Ovary (tissue), 7 donors: ENCODE measurements at regions not wholly inside any gene's neighbourhood (a gene's known extent, or its start where the extent isn't known, plus 50 kb on each side); places are given as distances from the start of the nearest gene placed in this dataset.
A peak's percentile ranks its signal among the peaks of the same experiment; 100 is the strongest.

Source experiments
- DNase-seq, 5 donors: peaks; one replicate each; pipeline ENCODE4 v3.0.0-alpha.2; 2019 to 2020
- H3K27ac ChIP-seq, 2 donors: fragments of 200-600 bp; one replicate each; pipeline versions ENCODE4 v1.5.1 to v1.8.0; 2019 to 2022
- H3K27me3 ChIP-seq: fragments of 200-600 bp; one replicate; pipeline ENCODE4 v1.8.0; 2022
- H3K36me3 ChIP-seq: fragments of 200-600 bp; sonication (generic); one replicate; pipeline ENCODE4 v1.5.1; 2019
- H3K4me1 ChIP-seq: one replicate; pipeline ENCODE4 v1.8.1; 2013; ENCODE audit warnings: mild to moderate bottlenecking, moderate library complexity; ENCODE audit not compliant: insufficient read depth
- H3K4me3 ChIP-seq: fragments of 200-600 bp; sonication (generic); one replicate; pipeline ENCODE4 v1.5.1; 2017
- H3K9me3 ChIP-seq, 2 donors: fragments of 200-600 bp in 1 of 2; sonication (generic) in 1 of 2; one replicate each; pipeline versions ENCODE4 v1.5.1 to v1.8.1; 2013 to 2019; ENCODE audit warnings: mild to moderate bottlenecking in 1 of 2, moderate library complexity in 1 of 2
- CTCF ChIP-seq, 3 donors: fragments of 450-650 bp in 2 of 3; fragments of 200-600 bp in 1 of 3; IDR thresholded peaks; one replicate each; pipeline versions ENCODE4 v1.5.1 to v1.8.0; 2016 to 2022; ENCODE audit warnings: antibody characterized with exemption in 3 of 3, mild to moderate bottlenecking in 1 of 3
- EP300 ChIP-seq: sonication (generic); formaldehyde crosslinking; IDR thresholded peaks from one replicate; pipeline ENCODE4 v1.6.1; 2017; ENCODE audit warnings: antibody characterized with exemption
- POLR2A ChIP-seq: fragments of 450-650 bp; IDR thresholded peaks from one replicate; pipeline ENCODE4 v1.6.1; 2017; ENCODE audit warnings: antibody characterized with exemption, mild to moderate bottlenecking, moderate library complexity
- WGBS, 3 donors: extraction: QIAGEN DNeasy Blood & Tissue Kit in 1 of 3; methylation state at CpG; one replicate each; pipeline versions ENCODE4 v1.1.5 to v1.1.7; 2013 to 2017; 5-methylcytosine and 5-hydroxymethylcytosine counted together
- intact Hi-C, 4 donors: fragments of 100-400 bp; cut with DNase I; formaldehyde crosslinking; loops; one replicate each; pipeline versions ENCODE4 v1.11.0 to v1.15.1; 2022 to 2023
- donor health status: DM: no; HTN: no; CAD: no; lungs with moderate emphysema.
- donor health status: DM: no; HTN: no; CAD: no.
- donor health status: Bipolar disorder and iron deficiency.
- donor health status: DM: no; HTN: no; CAD: no.
- donor health status: DM: yes; HTN: yes; CAD: no.

- Histone ChIP-seq H3K36me3 (no peaks in the 10 kb centered on the region), H3K4me1 (peaks cover 9% of the 10 kb centered on the region), H3K4me3 (no peak overlapping the region), H3K9me3 (no peaks in the 10 kb centered on the region), H3K27ac (no peak overlapping the region), H3K27me3 (no peaks in the 10 kb centered on the region)
- DNase-seq, result no peak
- TF ChIP-seq POLR2A (no peak), EP300 (no peak), CTCF (IDR thresholded peaks at IDR 0.05) (no peak)
- intact Hi-C loops, result no loop called here
These were observed 197.7 kb downstream of the SPATA18 start for GRCh38 chr4:52248820-52249219.

DNA sequence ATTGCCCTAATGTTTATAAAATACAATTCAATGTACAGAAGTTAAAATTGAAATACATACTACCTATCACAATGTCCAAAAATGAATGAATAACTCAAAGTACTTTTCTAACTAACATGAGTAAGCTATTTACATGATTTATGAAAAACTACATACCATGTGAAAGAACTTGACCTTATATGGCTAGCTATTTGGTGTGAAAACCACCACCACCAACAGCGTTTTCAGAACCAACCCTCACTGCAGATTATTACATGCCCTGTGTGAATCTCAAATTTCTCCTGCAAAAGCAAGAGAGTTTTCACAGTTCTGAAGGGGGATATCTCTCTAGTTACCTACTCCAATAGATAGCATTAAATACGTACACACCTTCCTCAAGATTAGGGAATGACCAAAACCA lies 198.5 kb downstream of the SPATA18 start:
- no peak for DNase-seq
- no peaks in the 10 kb centered on the region for H3K27me3 ChIP-seq
- no peak for TF ChIP-seq CTCF (IDR thresholded peaks at IDR 0.05)
- TF ChIP-seq POLR2A, result no peak
- TF ChIP-seq EP300, result no peak
- H3K36me3 ChIP-seq, result no peaks in the 10 kb centered on the region
- H3K4me3 ChIP-seq, result no peak overlapping the region
- WGBS, 3 donors, result 35 to 36% (median 36%) methylated on average over 2 of the region's 2 CpGs
- no peak overlapping the region for H3K27ac ChIP-seq
- H3K9me3 ChIP-seq, result no peaks in the 10 kb centered on the region
- intact Hi-C loops, result no loop called here
- peaks cover 7% of the 10 kb centered on the region for H3K4me1 ChIP-seq

GRCh38 chr4:52250154-52250553 lies 199.1 kb downstream of the SPATA18 start:
- H3K4me3 ChIP-seq, result no peak overlapping the region
- TF ChIP-seq CTCF (IDR thresholded peaks at IDR 0.05) (no peak), EP300 (no peak), POLR2A (no peak)
- intact Hi-C loops, result no loop called here
- no peak overlapping the region for H3K27ac ChIP-seq
- H3K36me3 ChIP-seq, result no peaks in the 10 kb centered on the region
- 5 to 13% (median 10%) methylated on average over 2 of the region's 2 CpGs for WGBS, 3 donors
- H3K27me3 ChIP-seq, result no peaks in the 10 kb centered on the region
- peak; percentile 35 to 68 (median 48) for DNase-seq
- H3K4me1 ChIP-seq, result peaks cover 6% of the 10 kb centered on the region
- no peaks in the 10 kb centered on the region for H3K9me3 ChIP-seq

DNA sequence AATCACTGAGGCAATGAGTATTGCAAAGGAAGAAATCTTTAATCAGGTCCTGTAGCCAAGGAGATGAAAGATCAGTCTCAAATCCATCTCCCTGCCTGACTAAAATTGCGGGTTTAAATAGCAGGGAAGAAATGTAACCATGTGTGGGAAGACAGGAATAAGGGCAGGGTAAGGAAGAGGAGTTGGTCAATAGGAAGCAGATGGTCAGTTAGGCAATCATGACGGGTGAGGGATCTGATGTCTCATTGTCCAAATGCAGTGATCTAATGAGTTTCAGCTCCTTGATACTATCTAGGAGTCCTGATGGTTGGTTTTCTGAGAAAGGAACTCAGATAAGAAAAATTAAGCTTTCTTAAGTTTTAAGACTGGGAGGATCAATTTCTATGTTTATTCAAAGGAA lies 200.8 kb downstream of the SPATA18 start:
- no peak for DNase-seq
- TF ChIP-seq CTCF (IDR thresholded peaks at IDR 0.05) (no peak), POLR2A (no peak), EP300 (no peak)

DNA sequence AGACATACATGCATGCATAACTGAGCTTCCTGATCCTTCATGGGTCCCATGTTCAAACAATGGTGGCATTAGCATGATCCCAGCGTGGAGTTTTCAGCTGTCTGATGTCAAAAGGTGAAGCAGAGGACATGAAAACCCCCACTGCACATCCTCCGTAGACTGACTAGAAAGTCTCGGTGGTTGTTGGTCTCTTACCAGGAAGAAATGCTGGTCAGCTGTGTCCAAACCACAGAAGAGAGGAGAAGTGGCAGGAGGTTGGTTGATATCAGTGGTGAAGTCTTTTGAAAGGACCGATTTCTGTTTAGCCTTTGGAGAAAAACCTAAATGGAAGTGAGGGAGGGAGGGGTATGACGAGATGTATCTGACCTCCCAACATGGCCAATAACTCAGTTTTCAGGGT lies 201.9 kb downstream of the SPATA18 start:
- no peak overlapping the region for H3K4me3 ChIP-seq
- H3K27me3 ChIP-seq, result no peaks in the 10 kb centered on the region
- TF ChIP-seq POLR2A (no peak), CTCF (IDR thresholded peaks at IDR 0.05) (no peak), EP300 (no peak)
- 67 to 76% (median 74%) methylated on average over 5 of the region's 5 CpGs for WGBS, 3 donors
- no peak for DNase-seq
- H3K9me3 ChIP-seq, result no peaks in the 10 kb centered on the region
- no peaks in the 10 kb centered on the region for H3K36me3 ChIP-seq
- H3K4me1 ChIP-seq, result peaks cover 3% of the 10 kb centered on the region
- intact Hi-C loops, result no loop called here
- H3K27ac ChIP-seq, result no peak overlapping the region

More for the DNA sequence above, 200.8 kb downstream of the SPATA18 start:
- Histone ChIP-seq H3K27ac (no peak overlapping the region), H3K4me1 (peaks cover 6% of the 10 kb centered on the region), H3K27me3 (no peaks in the 10 kb centered on the region), H3K36me3 (no peaks in the 10 kb centered on the region), H3K4me3 (no peak overlapping the region), H3K9me3 (no peaks in the 10 kb centered on the region)
- intact Hi-C loops, result no loop called here
- 93 to 95% (median 93%) methylated on average over 2 of the region's 2 CpGs for WGBS, 3 donors
